UCSD-AML1 (cell line): ENCODE measurements at regions not wholly inside any gene's neighbourhood (a gene's known extent, or its start where the extent isn't known, plus 50 kb on each side); places are given as distances from the start of the nearest gene placed in this dataset.

Experiments
- DNase-seq: peaks from one replicate; lab custom pipeline; 2025; ENCODE audit not compliant: unreplicated experiment; lab: John Stamatoyannopoulos, UW

DNA sequence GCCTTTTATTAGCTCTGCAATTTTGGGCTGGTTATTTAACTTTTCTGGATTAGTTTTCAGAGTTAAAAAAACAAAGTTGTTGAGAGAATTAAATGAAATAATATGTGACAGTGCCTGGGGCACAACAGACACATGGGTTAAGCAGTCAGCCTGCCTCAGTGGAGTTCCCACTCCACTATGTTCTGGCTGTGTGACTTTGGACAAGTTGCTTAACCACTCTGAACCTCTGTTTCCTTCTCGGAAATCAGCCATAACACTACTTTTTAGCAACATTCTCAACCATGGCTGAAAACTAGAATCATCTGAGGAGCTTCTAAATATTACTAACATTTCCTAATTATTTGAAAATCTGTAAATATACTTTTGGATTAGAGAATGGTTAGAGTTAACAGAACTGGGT is 56.5 kb upstream of the SLC6A11 start:
- no peak for DNase-seq

DNA sequence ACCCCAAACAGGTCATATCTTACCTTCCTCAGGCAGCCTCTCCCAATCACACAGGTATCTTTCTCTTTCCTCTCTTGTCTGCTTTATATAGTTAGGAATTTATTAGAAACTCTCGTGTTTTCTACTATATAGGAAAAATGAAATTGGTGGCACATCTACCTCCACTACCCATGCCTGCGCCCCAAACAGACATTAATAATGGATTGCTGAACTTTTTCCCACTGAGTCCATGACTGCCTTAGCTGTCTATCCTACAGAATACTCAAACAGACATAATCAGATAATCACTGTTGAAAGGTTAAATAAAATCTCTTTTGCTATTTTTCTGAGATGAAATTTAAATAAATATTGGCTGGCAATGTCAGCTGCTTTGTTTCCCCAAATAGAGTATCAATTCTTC is 55.8 kb upstream of the SLC6A11 start:
- no peak for DNase-seq

DNA sequence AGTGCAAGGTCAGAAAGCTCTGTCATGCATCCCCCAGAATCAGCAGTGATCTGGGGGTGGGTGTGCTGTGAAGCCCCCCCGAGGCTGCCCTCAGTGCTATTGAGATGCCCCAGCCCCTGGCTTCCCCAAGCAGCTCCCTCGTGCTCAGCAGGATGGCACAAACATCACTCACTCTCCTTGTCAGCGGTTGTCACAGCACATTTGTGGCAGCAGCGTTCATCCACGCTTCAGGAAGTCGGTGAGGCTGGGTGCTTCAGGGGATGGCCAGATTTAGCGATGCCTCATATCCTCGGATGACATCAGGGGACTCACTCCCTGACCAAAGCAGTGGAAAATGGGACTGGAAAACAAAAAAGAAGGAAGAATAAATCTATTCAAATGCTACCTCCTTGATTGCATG is 54.4 kb upstream of the SLC6A11 start:
- DNase-seq = no peak

DNA sequence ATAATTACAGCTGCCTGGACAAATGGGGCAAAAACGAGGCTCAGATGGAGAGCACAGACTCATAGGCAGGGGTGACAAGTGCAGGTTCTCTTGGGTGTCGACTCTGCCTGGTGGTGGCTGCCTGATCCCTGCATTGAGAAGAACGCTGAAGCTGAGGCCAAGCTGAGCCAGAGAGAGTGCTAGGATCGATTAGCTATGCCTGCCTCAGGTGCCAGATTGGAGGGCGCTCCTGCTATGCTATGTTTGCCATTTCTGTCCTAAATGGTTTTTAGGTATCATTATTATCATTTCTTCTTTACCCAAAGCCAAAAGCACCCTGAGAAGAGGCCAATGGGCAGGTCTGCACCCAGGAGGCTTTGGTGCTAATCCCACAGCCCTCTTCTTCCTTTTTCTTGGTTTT is 53.9 kb upstream of the SLC6A11 start:
- DNase-seq = no peak

DNA sequence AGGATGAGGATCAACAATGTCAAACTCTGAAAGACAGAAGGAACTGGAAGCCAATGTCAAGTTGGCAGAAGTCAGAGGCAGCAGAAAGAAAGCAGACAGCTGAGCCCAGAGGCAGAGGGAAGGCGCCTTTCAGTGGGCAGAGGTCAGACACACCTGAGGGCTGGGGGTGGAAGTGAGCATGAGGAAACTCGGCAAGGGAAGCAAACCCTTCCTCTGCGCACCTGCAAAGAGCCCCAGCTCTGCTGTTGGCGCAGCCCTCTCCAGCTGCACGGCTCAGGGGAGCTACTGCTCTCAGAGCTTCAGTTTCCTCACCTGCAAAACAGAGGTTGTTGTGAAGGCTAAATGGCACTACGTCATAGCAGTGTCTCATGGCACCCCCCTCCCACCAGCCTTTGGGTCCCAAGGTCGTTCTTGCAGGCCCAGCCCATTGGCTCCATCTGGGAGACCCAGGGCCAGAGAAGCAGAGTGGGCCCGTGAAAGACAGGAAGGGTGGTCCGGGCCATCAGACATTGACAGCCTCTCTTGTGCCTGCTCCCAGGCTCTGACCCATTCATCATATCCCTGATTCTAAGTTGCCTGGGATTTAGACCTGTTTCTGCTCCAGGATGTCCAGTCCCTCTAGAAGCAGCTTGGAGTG is 53.3 kb upstream of the SLC6A11 start:
- no peak for DNase-seq

DNA sequence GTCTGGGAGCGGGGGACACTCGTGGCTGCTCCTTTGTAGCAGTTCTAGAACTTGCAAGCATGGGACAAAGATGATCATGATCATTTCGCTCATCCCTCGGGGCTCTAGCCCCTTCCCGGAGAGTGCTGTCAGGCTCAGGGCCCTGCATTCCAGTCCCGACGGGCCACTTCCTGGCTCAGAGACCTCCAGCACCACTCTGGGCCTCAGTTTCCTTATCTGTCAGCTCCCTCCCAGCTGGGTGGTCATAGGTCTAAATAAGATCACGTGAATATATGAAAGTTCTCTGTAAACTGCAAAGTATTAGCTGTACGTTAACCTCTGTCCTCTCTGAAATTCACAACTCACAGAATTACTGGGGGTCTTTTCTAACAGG is 52.8 kb upstream of the SLC6A11 start:
- no peak for DNase-seq

DNA sequence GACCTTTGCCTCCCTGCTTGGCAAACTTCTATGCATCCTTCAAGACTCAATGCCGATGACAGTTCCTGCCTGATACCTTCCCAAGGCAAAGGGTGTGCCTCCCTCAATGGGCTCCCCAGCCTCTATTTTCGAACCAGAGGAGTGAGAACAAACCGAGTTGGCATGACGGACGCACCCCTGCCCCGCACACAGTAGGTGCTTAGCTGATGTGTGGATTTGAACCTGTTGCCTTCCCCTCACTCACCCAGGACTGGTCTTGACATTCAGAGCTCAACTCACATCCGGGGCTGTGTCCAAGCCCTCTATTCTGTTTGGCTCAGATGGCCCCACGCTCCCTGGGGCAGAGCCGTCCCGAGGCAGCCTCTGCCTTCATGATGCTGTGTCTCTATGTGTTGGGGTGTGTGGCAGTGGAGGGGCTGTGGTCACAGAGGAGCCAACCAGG is 52.2 kb upstream of the SLC6A11 start:
- no peak for DNase-seq

DNA sequence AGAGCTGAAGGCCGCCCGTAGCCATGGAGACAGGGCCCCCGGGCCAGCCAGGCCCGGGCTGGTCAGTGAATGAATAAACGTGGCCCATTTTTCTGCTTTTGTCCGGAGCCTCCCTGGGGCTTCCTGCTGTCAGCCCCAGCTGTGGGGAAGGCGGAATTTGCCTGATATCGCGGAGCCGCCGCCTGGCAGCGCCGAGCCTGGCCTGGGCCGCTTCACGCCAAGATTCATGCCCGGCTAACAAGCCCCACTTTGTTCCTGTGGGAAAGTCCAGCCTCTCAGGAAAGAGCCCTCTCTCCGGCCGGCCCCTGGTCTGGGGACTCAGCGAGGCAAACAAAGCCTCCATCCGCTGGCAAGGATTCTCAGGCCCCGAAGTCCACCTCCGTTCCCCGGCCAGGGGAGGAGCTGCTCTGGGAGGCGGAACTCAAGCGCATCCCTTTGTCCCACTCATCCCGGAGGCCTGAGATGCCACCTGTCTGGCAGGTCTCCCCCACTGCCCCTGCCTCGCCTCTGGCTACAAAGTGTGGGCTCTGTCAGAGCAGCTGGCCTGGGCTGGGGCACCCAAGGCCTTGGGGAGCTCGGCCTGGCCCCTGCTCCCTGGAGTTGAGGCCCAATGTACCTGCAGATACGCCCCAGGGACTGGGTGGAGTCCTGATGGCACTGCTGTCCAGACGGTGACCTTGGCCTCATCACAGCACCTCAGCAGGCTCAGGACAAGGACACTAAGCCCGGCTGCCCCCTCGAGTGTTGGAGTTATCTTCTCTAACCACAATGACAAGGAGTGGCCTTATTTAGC is 51.6 kb upstream of the SLC6A11 start:
- DNase-seq = no peak

DNA sequence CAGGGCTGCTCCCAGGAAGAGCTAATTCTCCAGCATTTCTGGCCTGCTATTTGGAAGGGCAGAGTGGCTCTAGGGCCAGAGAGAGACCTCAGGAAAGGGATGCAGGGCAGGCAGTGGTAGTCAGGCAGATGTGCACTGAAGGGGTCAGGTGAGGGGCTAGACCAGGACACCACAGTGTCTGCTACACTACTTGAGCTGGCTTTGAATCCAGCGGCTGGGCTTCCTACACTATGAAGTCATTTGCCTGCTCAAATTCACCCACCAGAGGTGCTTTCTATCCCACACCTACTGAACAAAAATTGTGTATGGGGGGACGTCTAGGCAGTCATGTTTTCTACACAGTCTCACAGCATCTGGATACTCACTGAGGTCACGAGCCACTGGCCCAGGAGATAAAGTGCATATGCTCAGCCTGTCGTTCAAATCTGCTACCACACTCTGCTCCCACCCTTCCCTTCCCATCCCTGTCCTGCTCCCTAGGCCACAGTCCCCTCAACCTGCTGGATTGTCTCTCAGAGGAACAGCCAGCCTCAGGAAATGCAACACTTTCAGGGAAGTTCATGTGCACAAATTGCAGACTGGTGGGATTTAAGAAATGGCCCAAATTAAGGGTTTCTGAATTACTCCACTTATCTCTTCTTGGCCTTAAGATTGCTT is 49.9 kb upstream of the SLC6A11 start:
- DNase-seq = no peak
